SK-N-DZ (cell line): ENCODE measurements at regions not wholly inside any gene's neighbourhood (a gene's known extent, or its start where the extent isn't known, plus 50 kb on each side); places are given as distances from the start of the nearest gene placed in this dataset.
A peak's percentile ranks its signal among the peaks of the same experiment; 100 is the strongest.
"Not testable (repeated sequence)": the region's sequence is repeated elsewhere in the genome, so short reads cannot be mapped to it uniquely, and the experiment has no call there.

Source experiments
- DNase-seq: peaks from one replicate; pipeline ENCODE4 v3.0.0-alpha.2; 2015; ENCODE audit warnings: low spot score

DNA sequence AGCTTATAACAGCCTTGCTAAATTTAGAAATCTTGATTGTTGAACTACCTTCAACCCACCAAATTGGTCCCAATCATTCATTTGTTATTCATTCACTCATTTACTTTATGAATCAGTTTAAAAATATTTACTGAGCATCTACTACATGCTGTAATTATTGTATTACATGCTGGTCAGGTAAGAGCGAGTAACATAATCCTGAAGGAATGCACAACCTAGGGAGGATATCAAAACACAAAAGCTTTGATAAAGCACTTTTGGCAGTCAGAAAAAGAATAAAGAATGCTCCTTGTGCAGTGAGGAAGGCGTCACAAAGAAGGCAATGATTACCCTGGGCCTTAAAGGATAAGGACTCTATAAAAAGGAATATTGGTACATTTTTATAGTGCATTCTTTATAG, 518.9 kb upstream of the NR5A2 start:
- no peak for DNase-seq

DNA sequence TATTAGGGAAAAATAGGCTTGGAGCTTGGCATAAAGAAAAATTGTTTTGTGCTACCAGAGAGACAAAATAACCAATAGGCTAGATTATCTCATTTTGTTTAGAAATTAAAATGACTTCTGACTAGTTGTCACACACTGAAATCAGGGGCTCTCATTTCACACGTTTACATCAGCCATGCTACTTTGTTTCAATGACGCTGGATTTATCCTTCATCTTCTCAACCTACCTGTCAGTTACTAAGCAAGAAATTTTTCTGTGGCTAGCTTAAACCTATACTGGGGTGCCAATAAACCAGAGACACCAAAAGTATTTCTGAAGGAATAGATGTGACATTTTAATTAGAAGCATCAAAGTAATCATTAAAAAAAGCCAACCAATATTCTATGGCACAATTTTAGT, 518.1 kb upstream of the NR5A2 start:
- no peak for DNase-seq

DNA sequence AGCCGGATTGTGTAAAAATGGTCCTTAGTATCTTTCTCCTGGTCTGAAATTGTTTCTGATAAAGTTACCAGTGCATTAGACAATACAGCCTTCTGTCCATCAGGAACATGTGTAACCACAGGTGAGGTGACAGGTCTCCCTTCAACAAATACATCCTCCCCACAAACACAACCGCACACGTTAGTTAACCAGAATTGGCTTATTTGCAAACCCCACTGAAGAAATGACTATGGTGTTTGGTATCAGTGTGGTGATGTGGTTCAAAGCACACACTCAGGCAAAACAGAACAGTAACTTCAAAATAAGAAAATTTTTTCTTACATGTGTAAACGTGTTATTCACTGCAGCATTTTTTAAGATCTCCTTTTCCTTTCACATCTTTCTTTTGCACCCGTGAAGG, 517.2 kb upstream of the NR5A2 start:
- no peak for DNase-seq

DNA sequence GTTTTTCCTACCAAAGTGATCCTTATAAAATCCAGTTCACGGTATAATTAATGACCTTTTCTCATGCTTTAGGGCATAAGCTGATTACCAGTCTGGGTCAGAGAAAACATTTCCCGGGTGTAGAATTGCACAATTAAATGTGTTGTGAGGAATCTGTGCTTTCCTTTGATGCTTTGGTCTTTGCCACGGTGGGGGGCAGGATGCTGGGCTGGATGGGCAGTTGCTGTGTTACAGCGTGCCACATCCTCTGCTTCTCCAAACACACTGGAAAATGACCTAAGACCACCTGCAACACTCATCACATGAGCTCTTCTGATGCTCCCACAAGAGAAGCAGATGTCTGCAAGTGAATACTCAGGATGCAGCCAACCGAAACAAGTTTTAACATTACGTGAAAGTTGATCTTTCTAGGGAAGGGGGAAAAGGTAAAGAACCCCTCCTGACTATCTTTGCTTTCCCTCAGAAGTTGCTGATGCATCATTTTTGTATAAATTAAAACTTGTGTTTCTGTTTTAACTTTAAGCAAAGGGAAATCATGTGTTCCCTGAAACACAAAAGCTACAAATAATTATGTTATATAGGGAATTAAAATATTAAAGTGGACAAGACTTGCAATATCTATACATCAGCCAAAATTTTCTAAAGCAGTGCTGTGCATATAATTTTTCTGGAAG, 515.3 kb upstream of the NR5A2 start:
- DNase-seq = peak; percentile 15

DNA sequence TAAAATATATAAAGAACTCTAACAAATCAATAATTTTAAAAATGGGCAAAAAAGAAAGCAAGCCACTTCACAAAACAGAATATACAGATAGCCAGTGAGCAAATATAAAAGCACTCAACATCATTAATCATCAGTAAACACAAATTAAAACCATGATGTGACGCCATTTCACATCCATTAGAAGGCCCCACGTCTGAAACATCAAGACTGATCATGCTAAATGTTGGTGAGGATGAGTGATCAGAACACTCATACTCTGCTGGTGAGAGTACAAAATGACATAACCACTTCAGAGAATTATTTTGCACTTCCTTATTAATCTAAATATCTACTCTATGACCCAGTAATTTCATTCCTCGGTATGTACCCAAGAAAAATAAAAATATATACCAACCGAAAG, 512.2 kb upstream of the NR5A2 start:
- no peak for DNase-seq

DNA sequence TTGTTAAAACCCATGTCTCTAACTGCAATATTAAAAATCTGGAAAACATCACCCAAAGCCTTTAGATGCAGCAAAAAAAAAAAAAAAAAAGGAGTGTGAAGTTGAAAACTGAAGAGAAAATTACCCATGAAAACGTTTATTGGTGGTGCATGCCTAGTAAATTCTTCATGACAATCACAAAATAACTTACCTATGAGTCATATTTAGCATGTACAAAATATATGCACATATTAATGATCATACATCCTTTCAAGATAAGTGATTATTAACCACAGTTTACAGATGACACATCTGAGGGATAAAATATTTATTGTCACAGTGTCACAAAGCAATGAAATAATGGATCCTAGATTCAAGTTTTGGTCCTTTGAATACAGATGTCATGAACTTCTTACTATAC, 505.2 kb upstream of the NR5A2 start:
- no peak for DNase-seq

DNA sequence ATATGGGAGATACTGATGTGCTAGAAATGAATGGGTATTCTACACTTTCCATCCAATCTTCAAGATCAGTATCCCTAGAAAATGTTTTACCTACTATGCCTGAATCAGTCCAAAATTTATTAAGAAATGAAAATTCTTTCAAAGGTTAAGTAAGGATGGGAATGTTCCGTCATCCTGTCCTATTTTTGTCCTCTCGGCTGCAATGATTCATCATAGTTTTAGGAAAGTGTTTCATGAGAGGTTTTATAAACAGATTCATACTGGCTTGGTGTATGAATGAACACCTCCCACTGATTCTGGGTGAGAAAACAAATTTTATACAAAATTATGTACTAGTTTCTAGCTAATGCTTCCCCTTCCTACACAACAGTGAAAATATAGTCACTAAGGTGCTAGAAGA, 504.6 kb upstream of the NR5A2 start:
- no peak for DNase-seq

DNA sequence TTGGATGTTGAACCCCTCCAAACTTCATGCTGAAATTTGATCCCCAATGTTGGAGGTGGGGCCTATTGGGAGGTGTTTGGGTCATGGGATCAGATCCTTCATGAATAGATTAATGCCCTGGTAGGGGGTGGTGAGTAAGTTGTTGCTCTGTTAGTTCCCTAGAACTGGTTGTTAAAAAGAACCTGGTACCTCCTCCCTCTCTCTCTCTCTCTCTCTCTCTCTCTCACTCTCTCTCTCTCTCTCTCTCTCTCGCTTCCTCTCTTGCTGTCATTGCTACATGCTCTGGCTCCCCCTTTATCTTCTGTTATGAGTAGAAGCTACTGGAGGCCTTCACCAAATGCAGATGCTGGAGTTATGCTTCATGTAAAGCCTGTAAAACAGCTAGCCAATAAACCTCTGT, 498.2 kb upstream of the NR5A2 start:
- DNase-seq = no peak

DNA sequence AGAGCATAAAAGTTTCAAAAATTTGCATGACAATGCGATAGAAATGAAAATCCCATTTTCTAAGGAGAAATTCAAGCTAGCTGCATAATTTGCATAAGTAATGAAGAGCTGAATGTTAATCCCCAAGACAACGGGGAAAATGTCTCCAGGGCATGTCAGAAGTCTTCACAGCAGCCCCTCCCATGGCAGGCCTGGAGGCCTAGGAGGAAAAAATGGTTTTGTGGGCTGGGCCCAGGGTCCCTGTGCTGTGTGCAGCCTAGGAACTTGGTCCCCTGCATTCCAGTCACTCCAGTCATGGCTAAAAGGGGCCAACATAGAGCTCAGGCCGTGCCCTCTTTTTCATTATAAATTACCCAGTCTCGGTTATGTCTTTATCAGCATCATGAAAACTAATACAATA, 494.1 kb upstream of the NR5A2 start:
- DNase-seq = not testable (repeated sequence)

DNA sequence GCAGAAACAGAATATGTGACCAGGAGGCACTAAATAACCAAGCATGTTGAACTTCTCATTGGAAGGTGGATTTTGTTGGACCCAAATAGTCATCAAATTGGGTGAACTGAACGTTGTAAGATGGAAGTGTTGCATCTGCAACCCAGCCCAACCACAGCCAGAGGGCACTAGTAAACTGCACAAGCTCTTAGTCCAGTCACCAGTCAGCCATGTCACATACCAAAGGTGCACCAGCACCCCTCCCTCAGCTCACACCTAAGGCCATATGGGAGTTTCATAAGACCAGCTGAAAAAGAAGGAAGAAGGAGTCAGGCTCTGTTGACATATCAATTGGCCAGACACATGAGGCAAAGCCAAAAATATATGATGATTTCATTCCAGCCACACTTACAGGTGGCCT, 481.7 kb upstream of the NR5A2 start:
- DNase-seq = no peak

DNA sequence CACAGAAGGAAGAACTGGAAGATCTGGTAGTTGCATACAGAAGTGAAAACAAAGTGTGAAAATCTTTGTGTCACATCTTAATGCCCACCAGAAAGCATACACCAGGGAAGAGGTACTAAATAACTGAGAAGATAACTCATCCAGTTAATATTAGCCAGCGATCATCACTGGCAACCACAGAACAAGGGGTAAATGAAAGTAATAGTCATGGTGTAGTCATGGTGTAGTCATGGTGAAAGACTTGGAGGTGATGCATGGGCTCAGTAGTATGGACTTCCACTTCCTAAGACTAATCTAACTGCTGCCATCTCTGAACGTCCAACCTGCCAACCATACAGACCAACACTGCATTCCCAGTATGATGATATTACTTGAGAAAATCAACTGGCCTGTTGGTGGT, 481.2 kb upstream of the NR5A2 start:
- DNase-seq = no peak

DNA sequence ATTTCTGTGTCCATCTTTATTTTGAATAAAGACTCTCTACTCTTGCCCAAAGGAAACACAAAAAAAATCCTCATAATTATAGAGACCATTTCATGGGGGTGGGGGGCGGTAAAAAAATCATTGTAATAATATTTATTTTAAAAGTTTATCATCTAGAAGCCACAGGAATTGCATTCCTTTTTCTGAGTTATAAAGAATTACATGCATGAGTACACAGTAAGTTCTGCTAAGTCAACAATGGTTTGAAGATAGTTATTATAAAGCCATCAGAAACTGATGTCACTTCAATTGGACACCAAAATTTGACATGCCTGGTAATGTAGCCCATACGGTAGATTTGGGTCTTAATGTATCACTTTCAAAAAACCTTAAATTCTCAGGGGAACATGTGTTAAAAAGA, 478.1 kb upstream of the NR5A2 start:
- no peak for DNase-seq

DNA sequence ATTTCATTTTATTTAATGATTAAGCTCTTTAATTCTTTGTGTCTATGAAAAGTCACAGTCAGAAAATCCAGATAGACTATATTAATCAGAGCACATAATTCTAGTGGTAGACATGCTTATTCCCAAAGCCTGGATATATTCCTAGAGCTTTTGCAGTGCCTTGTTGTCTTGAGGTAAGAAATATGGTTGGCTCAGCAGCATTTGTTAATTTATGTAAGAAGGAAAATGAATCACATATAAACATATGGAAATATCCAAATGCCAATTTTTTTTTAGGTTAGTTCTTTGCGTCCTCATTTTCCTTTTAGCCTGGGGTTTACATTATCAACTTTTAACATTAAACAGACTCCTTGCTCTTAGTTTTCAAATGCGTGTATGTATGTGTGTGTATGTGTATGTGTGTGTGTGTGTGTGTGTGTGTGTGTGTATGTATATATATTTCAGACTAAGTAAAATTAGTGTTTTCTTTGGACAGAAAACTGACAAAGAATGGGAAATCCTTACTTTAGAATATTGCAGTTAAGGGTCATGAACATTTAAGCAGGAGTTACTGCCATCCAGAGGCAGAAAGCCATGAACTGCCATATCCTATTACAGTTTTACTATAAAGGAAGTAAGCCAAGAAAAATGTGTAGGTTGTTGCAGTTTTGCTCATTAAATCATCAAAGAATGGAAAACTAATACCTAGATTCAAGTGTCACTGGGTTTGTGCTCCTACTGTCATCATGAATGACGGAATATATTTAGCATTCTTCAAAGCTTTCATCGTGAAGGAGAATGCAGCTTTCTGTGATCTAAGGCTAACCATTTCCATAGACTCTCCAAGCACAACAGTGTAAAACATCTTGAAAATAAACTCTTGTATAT, 477.1 kb upstream of the NR5A2 start:
- no peak for DNase-seq

DNA sequence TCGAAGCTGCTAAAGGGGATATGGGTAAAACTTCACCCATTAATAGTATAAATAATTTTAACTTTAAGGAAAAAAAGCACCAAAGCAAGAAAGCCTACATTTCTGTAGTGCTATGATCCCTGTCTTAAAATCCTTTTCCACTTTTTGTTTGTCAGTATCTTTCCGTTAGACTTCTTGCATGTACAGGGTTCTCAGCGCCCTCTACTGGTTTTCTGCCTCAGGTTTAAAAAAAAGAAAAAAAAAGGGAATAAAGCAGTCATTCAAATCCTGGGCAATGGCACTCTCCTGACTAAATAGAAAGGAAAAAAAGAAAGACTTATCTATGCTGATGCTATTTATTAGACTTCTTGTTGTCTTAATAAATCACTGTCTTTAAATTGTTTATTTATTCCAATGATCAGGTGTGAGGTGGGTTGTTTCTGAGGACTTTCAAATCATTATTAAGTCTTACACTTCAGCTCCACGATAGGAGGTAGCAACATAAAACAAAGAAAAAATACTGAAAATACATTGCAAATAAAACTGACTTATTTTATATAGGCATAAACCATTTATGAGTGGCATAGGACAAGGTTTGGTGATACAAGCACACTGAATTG, 475.4 kb upstream of the NR5A2 start:
- peak; percentile 70 for DNase-seq

DNA sequence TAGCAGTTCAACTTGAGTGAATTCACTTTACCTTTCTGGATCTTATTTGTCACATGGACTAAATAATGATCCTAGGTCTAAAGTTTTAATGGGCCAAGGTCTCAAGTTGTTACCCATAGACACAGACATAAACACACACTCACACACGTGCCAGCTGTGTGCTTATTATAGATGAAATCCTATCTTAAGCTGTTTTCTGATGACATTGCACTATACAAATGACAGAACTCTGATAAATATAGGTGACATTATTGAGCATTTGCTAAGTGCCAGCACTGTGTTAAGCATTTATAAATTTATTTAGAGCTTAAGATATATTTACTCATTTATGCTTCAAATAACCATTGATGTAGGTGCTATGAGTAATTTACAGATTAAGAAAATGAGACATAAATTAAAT, 474.4 kb upstream of the NR5A2 start:
- no peak for DNase-seq

DNA sequence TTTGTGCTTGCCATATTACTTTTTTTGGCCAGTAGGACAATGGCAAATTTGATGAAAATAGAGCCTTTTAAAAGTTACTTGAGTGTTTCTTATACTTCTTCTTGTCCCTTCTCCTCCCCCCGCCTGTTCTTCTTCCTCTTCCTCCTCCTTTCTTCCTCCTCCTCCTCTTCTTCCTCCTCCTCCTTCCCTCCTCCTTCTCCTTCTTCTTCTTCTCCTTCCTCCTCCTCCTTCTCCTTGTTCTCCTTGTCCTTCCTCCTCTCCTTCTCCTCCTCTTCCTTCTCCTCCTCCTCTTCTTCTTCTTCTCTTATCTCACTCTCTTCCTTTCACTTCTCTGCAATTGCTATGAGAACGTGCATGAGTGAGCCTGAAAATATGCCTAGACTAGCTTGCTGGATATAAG, 466.2 kb upstream of the NR5A2 start:
- DNase-seq = no peak

DNA sequence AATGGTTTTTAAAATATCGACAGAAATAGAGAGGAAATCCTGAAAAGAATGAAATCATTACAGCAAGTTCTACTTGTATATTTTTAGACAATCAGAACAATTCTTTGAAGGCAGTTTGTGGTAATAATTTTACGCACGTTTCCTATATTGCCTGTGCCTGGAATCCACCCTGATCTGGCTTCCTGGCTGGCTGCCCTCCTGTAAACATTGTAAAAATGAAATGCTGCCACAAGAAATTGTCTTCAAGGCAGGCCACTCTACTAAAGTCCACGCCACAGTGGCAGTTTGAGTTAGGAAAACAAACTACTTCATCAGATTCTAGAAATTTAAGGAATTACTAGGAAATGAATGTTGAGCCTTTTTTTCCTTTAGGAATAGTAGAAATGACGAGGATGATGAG, 454.5 kb upstream of the NR5A2 start:
- no peak for DNase-seq

DNA sequence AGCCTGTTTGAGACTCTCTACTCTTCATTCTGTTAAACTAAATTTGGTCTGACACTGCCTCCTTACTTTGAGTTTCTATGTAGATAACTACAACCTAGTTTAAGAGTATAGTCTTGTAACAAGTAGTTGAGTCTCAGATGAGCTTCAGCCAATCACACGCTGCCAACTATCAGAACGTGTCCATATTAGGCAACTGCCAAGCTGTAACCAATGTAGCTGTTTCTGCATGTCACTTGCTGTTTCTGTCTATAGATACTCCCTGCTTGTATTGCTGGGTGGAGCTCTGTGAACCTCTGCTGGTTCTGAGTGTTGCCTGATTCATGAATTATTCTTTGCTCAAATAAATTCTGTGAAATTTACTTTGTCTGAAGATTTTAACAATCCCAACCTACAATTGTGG, 452.6 kb upstream of the NR5A2 start:
- no peak for DNase-seq

DNA sequence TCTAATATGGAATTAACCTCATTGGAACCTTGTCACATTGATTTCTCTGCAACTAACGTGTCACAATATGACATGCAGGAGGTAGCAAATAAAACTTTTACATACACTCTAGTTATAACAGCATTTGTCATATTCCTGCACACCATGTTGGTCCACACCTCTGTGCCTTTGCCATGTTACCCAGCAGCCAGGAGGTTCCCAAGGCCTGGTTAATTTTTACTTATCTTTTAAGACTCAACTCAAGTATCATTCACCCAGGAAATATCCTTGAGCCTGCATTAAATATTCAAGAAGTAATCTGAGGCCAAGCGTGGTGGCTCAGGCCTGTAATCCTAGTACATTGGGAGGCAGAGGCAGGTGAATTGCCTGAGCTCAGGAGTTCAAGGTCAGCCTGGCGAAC, 447.2 kb upstream of the NR5A2 start:
- no peak for DNase-seq

DNA sequence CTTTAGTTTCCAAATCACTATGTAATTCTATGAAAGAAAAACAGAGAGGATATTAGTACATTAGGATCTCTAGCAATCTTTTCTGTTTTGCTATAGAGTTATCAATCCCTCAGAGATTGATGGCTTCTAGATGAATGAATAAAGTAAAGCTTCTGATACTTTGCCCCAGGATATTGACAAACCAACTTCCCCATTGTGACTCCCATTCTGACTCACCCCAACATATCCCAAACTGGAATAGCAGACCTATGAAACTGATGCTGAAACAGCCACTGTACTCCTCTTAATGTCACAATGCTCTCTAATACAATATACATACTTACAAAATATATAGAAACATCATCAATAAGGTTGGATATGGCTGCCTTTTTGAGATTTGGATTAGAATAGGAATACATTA, 442.1 kb upstream of the NR5A2 start:
- no peak for DNase-seq

DNA sequence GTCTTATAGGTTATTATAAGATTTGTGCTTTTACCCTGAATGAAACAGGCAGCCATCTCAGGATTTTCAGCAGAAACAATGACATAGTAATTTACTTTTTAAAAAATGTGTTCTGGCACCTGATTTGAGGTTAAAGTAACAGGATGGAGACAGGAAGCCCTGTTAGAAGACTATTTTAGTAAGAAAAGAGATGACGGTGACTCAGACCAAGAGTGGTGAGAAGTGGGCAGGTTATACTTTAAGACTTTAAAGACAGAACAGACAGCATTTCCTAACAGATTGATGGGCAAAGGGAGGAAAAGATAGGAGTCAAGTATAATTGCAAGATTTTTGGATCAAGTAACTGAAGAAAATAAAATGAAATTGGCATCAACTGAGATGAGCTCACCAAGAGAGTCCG, 436.8 kb upstream of the NR5A2 start:
- no peak for DNase-seq

DNA sequence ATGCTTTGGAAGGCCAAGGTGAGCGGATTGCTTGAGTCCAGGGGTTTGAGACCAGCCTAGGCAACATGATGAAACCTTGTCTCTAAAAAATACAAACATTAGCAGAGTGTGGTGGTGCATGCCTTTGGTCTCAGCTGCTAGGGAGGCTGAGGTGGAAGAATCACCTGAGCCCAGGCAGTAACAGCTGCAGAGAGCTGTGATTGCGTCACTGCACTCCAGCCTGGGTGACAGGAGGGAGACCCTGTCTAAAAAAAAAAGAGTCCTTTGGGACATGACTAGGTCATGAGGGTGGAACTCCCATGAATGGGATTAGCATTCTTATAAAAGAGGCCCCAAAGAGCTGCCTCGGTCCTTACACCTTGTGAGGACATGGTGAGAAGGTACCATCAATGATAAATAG, 436.0 kb upstream of the NR5A2 start:
- no peak for DNase-seq

DNA sequence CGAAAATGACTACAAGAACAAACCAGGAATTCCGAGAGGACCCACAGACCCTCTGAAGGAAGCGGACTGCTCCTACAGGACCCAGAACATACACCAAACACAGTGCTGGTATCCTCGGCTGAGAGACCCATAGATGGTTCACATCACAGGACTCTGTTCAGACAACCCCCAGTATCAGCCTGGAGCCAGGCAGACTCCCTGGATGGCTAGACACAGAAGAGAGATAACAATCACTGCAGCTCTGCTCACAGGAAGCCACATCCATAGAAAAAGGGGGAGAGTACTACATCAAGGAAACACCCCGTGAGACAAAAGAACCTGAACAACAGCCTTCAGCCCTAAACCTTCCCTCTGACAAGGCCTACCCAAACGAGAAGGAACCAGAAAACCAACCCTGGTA, 434.0 kb upstream of the NR5A2 start:
- peak; percentile 71 for DNase-seq
